ENCODE measurements at regions not wholly inside any gene's neighbourhood (a gene's known extent, or its start where the extent isn't known, plus 50 kb on each side); places are given as distances from the start of the nearest gene placed in this dataset.

DNA sequence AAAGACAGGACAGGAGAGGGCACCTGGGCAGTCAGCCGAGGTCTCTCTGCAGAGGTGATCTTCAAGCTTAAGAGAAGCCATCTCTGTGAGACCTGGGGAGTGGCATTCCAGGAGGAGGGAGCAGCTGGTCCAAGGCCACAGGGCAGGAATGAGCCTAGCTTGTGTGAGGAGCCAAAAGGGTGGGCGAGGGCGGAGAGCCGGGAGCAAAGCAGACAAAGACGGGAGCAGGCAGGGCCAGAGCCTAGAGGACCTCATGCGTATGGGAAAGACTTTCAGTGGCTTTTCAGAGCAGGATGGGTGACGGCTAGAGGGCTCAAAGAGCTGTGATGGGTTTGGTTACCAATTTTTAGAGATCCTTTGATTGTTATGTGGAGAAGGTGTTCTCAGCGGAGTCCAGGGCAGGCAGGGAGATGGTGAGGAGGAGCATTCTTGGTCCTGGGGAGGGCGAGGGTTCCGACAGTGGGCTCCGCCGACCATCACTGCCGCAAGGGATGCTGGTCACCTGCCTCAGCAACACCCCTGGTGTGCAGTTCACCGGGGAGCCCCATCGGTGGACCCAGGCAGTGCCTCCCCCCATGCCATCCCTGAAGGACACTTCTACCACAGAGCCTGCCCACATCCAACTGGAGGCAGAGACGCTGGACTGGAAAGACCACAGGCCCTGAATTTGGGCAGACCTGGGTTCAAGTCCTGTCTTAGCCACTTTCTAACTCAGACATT is 122.9 kb upstream of the IRF2BP2 start:
- no peak overlapping the region for H3K4me2 ChIP-seq (ENCODE audit: low read length)
- POLR2A ChIA-PET, result no interaction called here
- H2AFZ ChIP-seq (ENCODE audit: low read depth, low read length, poor library complexity, severe bottlenecking), result no peak overlapping the region
- H3K4me1 ChIP-seq (ENCODE audit: control insufficient read depth in 1 of 2, insufficient read depth in 2 of 2, low read length in 2 of 2), result peaks cover 3 to 15% of the 10 kb centered on the region in 2 experiments; a peak in 3 of 4 replicates
- no peak overlapping the region for H3K27ac ChIP-seq (ENCODE audit: low read depth, low read length)
- BruUV-seq (replicated peaks), result no TSS peak
- intact Hi-C loops (cut with micrococcal nuclease), result no loop called here
- DNase-seq (ENCODE audit: low read depth, low spot score) (no peak), ATAC-seq (no peak)
- CTCF ChIA-PET, result no interaction called here
- no peaks in the 10 kb centered on the region for H4K20me1 ChIP-seq (ENCODE audit: insufficient read depth)
- no peaks in the 10 kb centered on the region for H3K9me2 ChIP-seq (ENCODE audit: insufficient read depth)
- RAD21 ChIA-PET (ENCODE audit: low non-redundant PET in 1 of 2, low total read pairs in 2 of 2, uncharacterized antibody in 2 of 2, unreplicated experiment in 2 of 2), result no interaction called here
- H3K9ac ChIP-seq (ENCODE audit: low read length), result no peak overlapping the region
- no peaks in the 10 kb centered on the region for H3K36me3 ChIP-seq (ENCODE audit: control insufficient read depth in 1 of 2, insufficient read depth in 2 of 2, low read length in 2 of 2)
- no peaks in the 10 kb centered on the region for H3K9me3 ChIP-seq (ENCODE audit: control insufficient read depth in 1 of 2, insufficient read depth in 1 of 2, low read depth in 1 of 2, low read length in 2 of 2)
- no peak overlapping the region for H3K4me3 ChIP-seq (replicated peaks in 1 of 2; ENCODE audit: low read depth in 1 of 2, low read length in 2 of 2)
- H3K79me2 ChIP-seq (ENCODE audit: insufficient read depth, low read length), result no peaks in the 10 kb centered on the region
- TF ChIP-seq, protein P1, sequence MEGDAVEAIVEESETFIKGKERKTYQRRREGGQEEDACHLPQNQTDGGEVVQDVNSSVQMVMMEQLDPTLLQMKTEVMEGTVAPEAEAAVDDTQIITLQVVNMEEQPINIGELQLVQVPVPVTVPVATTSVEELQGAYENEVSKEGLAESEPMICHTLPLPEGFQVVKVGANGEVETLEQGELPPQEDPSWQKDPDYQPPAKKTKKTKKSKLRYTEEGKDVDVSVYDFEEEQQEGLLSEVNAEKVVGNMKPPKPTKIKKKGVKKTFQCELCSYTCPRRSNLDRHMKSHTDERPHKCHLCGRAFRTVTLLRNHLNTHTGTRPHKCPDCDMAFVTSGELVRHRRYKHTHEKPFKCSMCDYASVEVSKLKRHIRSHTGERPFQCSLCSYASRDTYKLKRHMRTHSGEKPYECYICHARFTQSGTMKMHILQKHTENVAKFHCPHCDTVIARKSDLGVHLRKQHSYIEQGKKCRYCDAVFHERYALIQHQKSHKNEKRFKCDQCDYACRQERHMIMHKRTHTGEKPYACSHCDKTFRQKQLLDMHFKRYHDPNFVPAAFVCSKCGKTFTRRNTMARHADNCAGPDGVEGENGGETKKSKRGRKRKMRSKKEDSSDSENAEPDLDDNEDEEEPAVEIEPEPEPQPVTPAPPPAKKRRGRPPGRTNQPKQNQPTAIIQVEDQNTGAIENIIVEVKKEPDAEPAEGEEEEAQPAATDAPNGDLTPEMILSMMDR (IDR thresholded peaks at IDR 0.05 in 2 of 3, conservative IDR thresholded peaks at IDR 0.05 in 1 of 3; ENCODE audit: borderline replicate concordance in 1 of 3, insufficient read depth in 1 of 3, low read depth in 2 of 3, low read length in 2 of 3), result no peak
- TF ChIP-seq FOSL1 (IDR thresholded peaks at IDR 0.05; ENCODE audit: low read depth), result no peak
- no peaks in the 10 kb centered on the region for H3K27me3 ChIP-seq (ENCODE audit: insufficient read depth, low read length)

DNA sequence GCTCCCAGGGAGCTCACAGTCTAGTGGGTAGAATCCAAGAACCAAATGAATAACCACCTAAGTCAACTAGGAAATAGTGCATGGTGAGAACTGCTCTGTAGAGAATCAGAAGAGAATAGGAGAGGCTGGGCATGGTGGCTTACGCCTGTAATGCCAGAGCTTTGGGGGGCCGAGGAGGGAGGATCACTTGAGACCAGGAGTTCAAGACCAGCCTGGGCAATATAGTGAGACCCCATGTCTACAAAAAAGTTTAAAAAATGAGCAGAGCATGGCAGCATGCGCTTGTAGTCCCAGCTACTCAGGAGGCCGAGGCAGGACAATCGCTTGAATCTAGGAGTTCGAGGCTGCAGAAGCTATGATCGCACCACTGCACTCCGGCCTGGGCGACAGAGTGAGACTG is 122.3 kb upstream of the IRF2BP2 start:
- no peaks in the 10 kb centered on the region for H3K27me3 ChIP-seq (ENCODE audit: insufficient read depth, low read length)
- H3K27ac ChIP-seq (ENCODE audit: low read depth, low read length), result no peak overlapping the region
- intact Hi-C loops (cut with micrococcal nuclease), result no loop called here
- CTCF ChIA-PET, result no interaction called here
- H3K79me2 ChIP-seq (ENCODE audit: insufficient read depth, low read length), result no peaks in the 10 kb centered on the region
- no peaks in the 10 kb centered on the region for H3K9me3 ChIP-seq (ENCODE audit: control insufficient read depth in 1 of 2, insufficient read depth in 1 of 2, low read depth in 1 of 2, low read length in 2 of 2)
- H4K20me1 ChIP-seq (ENCODE audit: insufficient read depth), result no peaks in the 10 kb centered on the region
- no peak overlapping the region for H3K4me3 ChIP-seq (replicated peaks in 1 of 2; ENCODE audit: low read depth in 1 of 2, low read length in 2 of 2)
- TF ChIP-seq SP1 (IDR thresholded peaks at IDR 0.05; ENCODE audit: low read depth) (no peak), SIN3A (IDR thresholded peaks at IDR 0.05; ENCODE audit: low read depth) (no peak), EZH2phosphoT487 (IDR thresholded peaks at IDR 0.05; ENCODE audit: borderline replicate concordance) (no peak)
- TF ChIP-seq, protein P1 (IDR thresholded peaks at IDR 0.05 in 2 of 3, conservative IDR thresholded peaks at IDR 0.05 in 1 of 3; ENCODE audit: borderline replicate concordance in 1 of 3, insufficient read depth in 1 of 3, low read depth in 2 of 3, low read length in 2 of 3), result no peak
- TF ChIP-seq, protein P2, sequence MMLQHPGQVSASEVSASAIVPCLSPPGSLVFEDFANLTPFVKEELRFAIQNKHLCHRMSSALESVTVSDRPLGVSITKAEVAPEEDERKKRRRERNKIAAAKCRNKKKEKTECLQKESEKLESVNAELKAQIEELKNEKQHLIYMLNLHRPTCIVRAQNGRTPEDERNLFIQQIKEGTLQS (IDR thresholded peaks at IDR 0.05), result no peak
- RAD21 ChIA-PET (ENCODE audit: low non-redundant PET in 1 of 2, low total read pairs in 2 of 2, uncharacterized antibody in 2 of 2, unreplicated experiment in 2 of 2), result no interaction called here
- H2AFZ ChIP-seq (ENCODE audit: low read depth, low read length, poor library complexity, severe bottlenecking), result no peak overlapping the region
- H3K9ac ChIP-seq (ENCODE audit: low read length), result no peak overlapping the region
- H3K36me3 ChIP-seq (ENCODE audit: control insufficient read depth in 1 of 2, insufficient read depth in 2 of 2, low read length in 2 of 2), result no peaks in the 10 kb centered on the region
- no peak overlapping the region for H3K4me2 ChIP-seq (ENCODE audit: low read length)
- DNase-seq (ENCODE audit: low read depth, low spot score), result no peak
- H3K4me1 ChIP-seq (ENCODE audit: control insufficient read depth in 1 of 2, insufficient read depth in 2 of 2, low read length in 2 of 2), result peaks cover 9 to 20% of the 10 kb centered on the region in 2 experiments
- POLR2A ChIA-PET, result no interaction called here
- no TSS peak for BruUV-seq (replicated peaks)
- no peaks in the 10 kb centered on the region for H3K9me2 ChIP-seq (ENCODE audit: insufficient read depth)
- no peak for ATAC-seq
